Neutrophil (primary cell): ENCODE measurements at regions not wholly inside any gene's neighbourhood (a gene's known extent, or its start where the extent isn't known, plus 50 kb on each side); places are given as distances from the start of the nearest gene placed in this dataset.

Source experiments
- H3K27ac ChIP-seq: fragments of 200-600 bp; sonication (generic); 2 replicates; pipeline ENCODE4 v1.5.1; 2016; ENCODE audit warnings: mild to moderate bottlenecking, moderate library complexity
- H3K27me3 ChIP-seq: fragments of 200-600 bp; sonication (generic); 2 replicates; pipeline ENCODE4 v1.6.0; 2016; ENCODE audit warnings: mild to moderate bottlenecking
- H3K36me3 ChIP-seq: fragments of 200-600 bp; sonication (generic); 2 replicates; pipeline ENCODE4 v1.5.1; 2017
- H3K4me1 ChIP-seq, 2 experiments: fragments of 200-600 bp in 1 of 2; sonication (generic) in 1 of 2; 1 replicate in 1 of 2; 2 replicates in 1 of 2; pipeline versions ENCODE4 v1.5.1 to v1.6.1; 2013 to 2016; ENCODE audit warnings: low read depth in 1 of 2, low read length in 1 of 2, mild to moderate bottlenecking in 1 of 2, moderate library complexity in 1 of 2; ENCODE audit not compliant: control insufficient read depth in 1 of 2, insufficient read depth in 1 of 2
- H3K4me3 ChIP-seq, 2 experiments: fragments of 200-600 bp in 1 of 2; sonication (generic) in 1 of 2; 1 replicate in 1 of 2; 2 replicates in 1 of 2; pipeline ENCODE4 v1.5.1; 2013 to 2016; ENCODE audit warnings: low read depth in 1 of 2, low read length in 1 of 2, mild to moderate bottlenecking in 1 of 2, moderate library complexity in 1 of 2
- H3K9me3 ChIP-seq: fragments of 200-600 bp; sonication (generic); 2 replicates; pipeline ENCODE4 v1.5.1; 2016
- CTCF ChIP-seq: fragments of 200-600 bp; sonication (generic); IDR thresholded peaks from 2 replicates; pipeline ENCODE4 v1.5.1; 2016; ENCODE audit warnings: antibody characterized with exemption

- H3K4me1 ChIP-seq: no peaks in the 10 kb centered on the region
- no peak overlapping the region for H3K4me3 ChIP-seq
- no peaks in the 10 kb centered on the region for H3K9me3 ChIP-seq
- no peaks in the 10 kb centered on the region for H3K27me3 ChIP-seq
- TF ChIP-seq CTCF: no peak
- no peaks in the 10 kb centered on the region for H3K36me3 ChIP-seq
- no peak overlapping the region for H3K27ac ChIP-seq
These were observed 260.5 kb upstream of the PITRM1 start for GRCh38 chr10:3433131-3433530.

GRCh38 chr10:3432081-3432825 lies 259.7 kb upstream of the PITRM1 start:
- H3K4me3 ChIP-seq: no peak overlapping the region
- no peaks in the 10 kb centered on the region for H3K9me3 ChIP-seq
- no peaks in the 10 kb centered on the region for H3K27me3 ChIP-seq
- no peaks in the 10 kb centered on the region for H3K4me1 ChIP-seq
- H3K27ac ChIP-seq: no peak overlapping the region
- TF ChIP-seq CTCF: no peak
- H3K36me3 ChIP-seq: no peaks in the 10 kb centered on the region

GRCh38 chr10:3430501-3430900 lies 257.9 kb upstream of the PITRM1 start:
- Histone ChIP-seq H3K27me3 (no peaks in the 10 kb centered on the region), H3K36me3 (no peaks in the 10 kb centered on the region), H3K4me1 (no peaks in the 10 kb centered on the region), H3K4me3 (no peak overlapping the region), H3K27ac (no peak overlapping the region), H3K9me3 (no peaks in the 10 kb centered on the region)
- no peak for TF ChIP-seq CTCF

GRCh38 chr10:3429676-3430075 lies 257.1 kb upstream of the PITRM1 start:
- H3K27ac ChIP-seq: no peak overlapping the region
- no peak overlapping the region for H3K4me3 ChIP-seq
- no peaks in the 10 kb centered on the region for H3K4me1 ChIP-seq
- TF ChIP-seq CTCF: no peak
- no peaks in the 10 kb centered on the region for H3K36me3 ChIP-seq
- peaks cover 2% of the 10 kb centered on the region for H3K27me3 ChIP-seq
- no peaks in the 10 kb centered on the region for H3K9me3 ChIP-seq

- Histone ChIP-seq H3K27ac (no peak overlapping the region), H3K9me3 (no peaks in the 10 kb centered on the region), H3K27me3 (peaks cover 10% of the 10 kb centered on the region), H3K4me1 (peaks cover 3 to 5% of the 10 kb centered on the region in 2 experiments), H3K36me3 (no peaks in the 10 kb centered on the region), H3K4me3 (no peak overlapping the region)
- TF ChIP-seq CTCF: no peak
These were observed 256.2 kb upstream of the PITRM1 start for GRCh38 chr10:3428826-3429225.
